Activated naive CD8-positive, alpha-beta T cell (primary cell): ENCODE measurements at regions not wholly inside any gene's neighbourhood (a gene's known extent, or its start where the extent isn't known, plus 50 kb on each side); places are given as distances from the start of the nearest gene placed in this dataset.

Experiments
- H3K27ac Mint-ChIP-seq: one replicate; pipeline ENCODE4 v1.8.0; 2021; ENCODE audit warnings: mixed read lengths
- H3K27me3 Mint-ChIP-seq: one replicate; pipeline ENCODE4 v1.8.0; 2021; ENCODE audit warnings: mixed read lengths
- H3K36me3 Mint-ChIP-seq: one replicate; pipeline ENCODE4 v1.8.0; 2021; ENCODE audit warnings: mixed read lengths
- H3K4me1 Mint-ChIP-seq: one replicate; pipeline ENCODE4 v1.8.0; 2021; ENCODE audit warnings: low read depth, mixed read lengths
- H3K4me3 Mint-ChIP-seq: one replicate; pipeline ENCODE4 v1.8.0; 2021; ENCODE audit warnings: mild to moderate bottlenecking, mixed read lengths
- H3K9me3 Mint-ChIP-seq: one replicate; pipeline ENCODE4 v1.8.0; 2021; ENCODE audit warnings: low read depth, mixed read lengths

DNA sequence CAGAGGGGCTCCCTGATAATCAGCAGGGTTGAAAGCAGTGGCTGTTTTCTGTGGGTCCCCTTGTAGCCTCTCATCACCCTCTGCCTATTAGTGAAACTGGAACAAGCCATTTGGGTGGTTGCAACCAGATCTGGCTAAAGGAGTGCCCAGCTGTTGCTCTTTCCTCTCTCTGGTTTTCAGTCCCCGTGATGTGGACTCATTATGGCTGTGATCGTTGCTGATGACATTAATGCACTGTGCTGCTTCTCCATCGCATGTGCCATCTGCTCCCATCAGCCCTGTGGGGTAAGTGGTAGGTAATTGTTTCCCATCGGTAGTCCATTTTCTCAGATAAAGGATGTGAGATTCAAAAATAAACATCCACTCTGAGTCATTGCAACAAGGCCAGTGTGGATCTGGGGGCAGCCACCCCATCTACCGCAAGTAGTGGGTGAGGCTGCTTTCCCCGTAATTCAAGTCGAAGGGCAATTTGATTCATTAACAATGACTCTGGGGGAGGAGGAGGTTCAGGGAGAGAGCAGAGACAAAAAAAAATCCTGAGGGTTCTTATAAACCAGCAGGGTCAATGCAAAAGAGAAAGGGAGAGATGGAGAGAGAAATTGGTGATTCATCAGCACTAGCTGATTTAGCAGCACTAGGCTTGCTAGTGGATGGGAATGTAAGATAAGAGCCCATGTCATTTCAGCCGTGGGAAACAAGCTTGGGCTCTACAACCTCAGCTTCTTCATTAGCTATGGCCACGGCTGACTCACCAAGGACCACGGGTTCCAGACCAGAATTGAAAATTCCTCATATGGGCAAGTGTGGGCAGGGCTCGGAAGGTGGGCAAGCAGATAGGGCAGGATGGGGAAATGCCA, 357.8 kb downstream of the MID1IP1 start:
- no peak overlapping the region for H3K27ac Mint-ChIP-seq
- H3K4me3 Mint-ChIP-seq, result no peak overlapping the region
- H3K36me3 Mint-ChIP-seq, result no peaks in the 10 kb centered on the region
- H3K4me1 Mint-ChIP-seq, result peaks cover 21% of the 10 kb centered on the region
- H3K9me3 Mint-ChIP-seq, result no peaks in the 10 kb centered on the region
- H3K27me3 Mint-ChIP-seq, result no peaks in the 10 kb centered on the region

- H3K9me3 Mint-ChIP-seq, result no peaks in the 10 kb centered on the region
- H3K27me3 Mint-ChIP-seq, result no peaks in the 10 kb centered on the region
- H3K4me1 Mint-ChIP-seq, result peaks cover 21% of the 10 kb centered on the region
- H3K4me3 Mint-ChIP-seq, result no peak overlapping the region
- H3K36me3 Mint-ChIP-seq, result no peaks in the 10 kb centered on the region
- no peak overlapping the region for H3K27ac Mint-ChIP-seq
Observed at GRCh38 chrX:39159921-39160507, 358.8 kb downstream of the MID1IP1 start.

GRCh38 chrX:39161611-39162255, 360.5 kb downstream of the MID1IP1 start:
- H3K27ac Mint-ChIP-seq, result peak overlapping the region; percentile 46
- no peaks in the 10 kb centered on the region for H3K27me3 Mint-ChIP-seq
- peaks cover 21% of the 10 kb centered on the region for H3K4me1 Mint-ChIP-seq

GRCh38 chrX:39162322-39162735, 361.1 kb downstream of the MID1IP1 start:
- no peaks in the 10 kb centered on the region for H3K36me3 Mint-ChIP-seq
- H3K9me3 Mint-ChIP-seq, result no peaks in the 10 kb centered on the region
- H3K4me1 Mint-ChIP-seq, result peaks cover 21% of the 10 kb centered on the region
- H3K4me3 Mint-ChIP-seq, result peak overlapping the region; percentile 79
- H3K27me3 Mint-ChIP-seq, result no peaks in the 10 kb centered on the region
- H3K27ac Mint-ChIP-seq, result peak overlapping the region; percentile 77

More at GRCh38 chrX:39161611-39162255, 360.5 kb downstream of the MID1IP1 start:
- Mint-ChIP-seq H3K36me3 (no peaks in the 10 kb centered on the region), H3K4me3 (peak overlapping the region; percentile 46), H3K9me3 (no peaks in the 10 kb centered on the region)

DNA sequence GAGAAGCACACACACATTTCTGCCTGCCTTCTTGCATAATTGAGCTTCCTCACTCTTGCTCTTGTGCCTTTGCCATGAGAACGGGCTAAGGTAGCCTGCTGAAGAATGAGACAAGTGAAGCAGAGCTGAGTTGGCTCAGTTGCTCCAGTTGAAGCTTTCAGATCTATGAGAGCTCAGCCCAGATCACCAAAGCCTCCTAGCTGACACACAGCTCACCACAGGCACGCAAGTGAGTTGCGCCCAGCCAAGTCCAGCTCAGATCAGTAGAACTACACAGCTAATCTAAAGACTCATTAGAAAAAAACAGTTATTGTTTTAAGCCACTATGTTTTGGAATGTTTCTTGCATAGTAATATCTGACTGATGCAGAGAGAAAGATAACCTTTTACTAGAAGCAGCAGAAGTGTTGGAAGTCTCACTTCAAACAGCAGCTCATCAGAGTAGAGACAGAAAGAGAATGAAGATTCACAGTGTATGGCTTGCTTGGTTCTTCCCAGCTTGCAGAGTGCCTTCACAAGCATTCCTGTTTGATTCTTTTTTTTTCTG, 362.4 kb downstream of the MID1IP1 start:
- H3K4me3 Mint-ChIP-seq, result no peak overlapping the region
- H3K9me3 Mint-ChIP-seq, result no peaks in the 10 kb centered on the region
- H3K27ac Mint-ChIP-seq, result no peak overlapping the region
- H3K36me3 Mint-ChIP-seq, result no peaks in the 10 kb centered on the region
- H3K27me3 Mint-ChIP-seq, result no peaks in the 10 kb centered on the region
- peaks cover 26% of the 10 kb centered on the region for H3K4me1 Mint-ChIP-seq

GRCh38 chrX:39164212-39164611, 363.0 kb downstream of the MID1IP1 start:
- Mint-ChIP-seq H3K27ac (no peak overlapping the region), H3K27me3 (no peaks in the 10 kb centered on the region)

DNA sequence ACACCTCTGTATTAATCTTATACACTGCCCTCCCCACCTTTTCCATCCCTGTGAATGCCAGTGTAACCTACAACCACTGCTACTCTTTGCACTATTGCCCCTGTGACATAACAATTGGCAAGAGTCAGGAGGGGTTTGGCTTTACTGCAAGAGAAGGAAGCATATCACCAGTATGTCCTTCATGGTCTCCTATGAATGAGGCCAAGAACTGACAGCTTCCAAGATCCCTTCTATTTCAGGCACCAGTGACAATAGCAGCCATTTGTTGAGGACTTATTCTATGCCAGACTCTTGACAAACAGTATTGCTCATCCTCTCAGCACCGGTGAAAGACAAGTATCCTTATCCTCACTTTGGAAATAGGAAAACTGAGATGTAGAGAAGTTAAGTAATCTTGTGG, 363.9 kb downstream of the MID1IP1 start:
- Mint-ChIP-seq H3K9me3 (no peaks in the 10 kb centered on the region), H3K27ac (no peak overlapping the region), H3K27me3 (no peaks in the 10 kb centered on the region), H3K36me3 (no peaks in the 10 kb centered on the region), H3K4me1 (peaks cover 20% of the 10 kb centered on the region), H3K4me3 (no peak overlapping the region)

More at GRCh38 chrX:39164212-39164611, 363.0 kb downstream of the MID1IP1 start:
- Mint-ChIP-seq H3K4me1 (peaks cover 24% of the 10 kb centered on the region), H3K36me3 (no peaks in the 10 kb centered on the region), H3K9me3 (no peaks in the 10 kb centered on the region), H3K4me3 (no peak overlapping the region)

DNA sequence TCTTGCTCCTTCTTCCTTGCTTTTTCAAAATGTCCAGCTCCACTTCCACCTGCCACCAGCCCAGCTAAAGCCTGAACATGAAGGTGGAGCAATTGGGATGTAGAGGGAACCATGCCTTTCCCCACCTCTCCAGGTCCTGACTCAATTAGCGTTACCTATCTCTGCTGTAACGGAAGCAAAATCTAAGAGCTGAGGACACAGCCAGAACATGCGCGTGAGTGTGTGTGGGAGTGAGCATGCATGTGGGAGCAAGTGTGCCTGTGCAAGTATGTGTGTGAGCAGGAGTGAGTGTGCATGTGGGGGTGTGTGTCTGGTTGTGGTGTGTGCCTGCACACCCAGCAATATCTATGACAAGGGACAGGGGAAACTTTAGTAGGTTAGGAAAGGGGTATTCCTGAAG, 364.5 kb downstream of the MID1IP1 start:
- peaks cover 19% of the 10 kb centered on the region for H3K4me1 Mint-ChIP-seq
- H3K27ac Mint-ChIP-seq, result no peak overlapping the region
- H3K4me3 Mint-ChIP-seq, result no peak overlapping the region
- H3K27me3 Mint-ChIP-seq, result no peaks in the 10 kb centered on the region
- H3K9me3 Mint-ChIP-seq, result no peaks in the 10 kb centered on the region
- no peaks in the 10 kb centered on the region for H3K36me3 Mint-ChIP-seq

DNA sequence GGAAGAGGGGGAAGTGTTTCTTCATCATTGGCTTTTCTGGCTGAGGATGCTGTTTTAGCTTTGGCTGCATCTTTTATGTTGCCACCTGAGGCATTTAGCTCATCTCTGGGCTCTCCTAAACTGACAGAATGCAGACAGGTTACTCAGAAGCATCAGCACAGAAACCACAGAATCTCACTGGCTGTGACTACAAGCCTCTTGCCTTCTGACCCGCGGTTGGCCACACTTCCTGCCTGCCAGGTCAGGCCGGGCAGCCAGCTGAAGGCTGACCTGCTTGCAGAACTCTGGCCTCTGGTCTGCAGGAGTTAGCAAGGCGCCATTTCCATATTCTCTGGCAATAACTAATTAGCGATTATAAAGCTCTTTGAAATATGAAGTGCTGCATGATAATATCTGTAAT, 366.5 kb downstream of the MID1IP1 start:
- Mint-ChIP-seq H3K27me3 (no peaks in the 10 kb centered on the region), H3K36me3 (no peaks in the 10 kb centered on the region), H3K9me3 (no peaks in the 10 kb centered on the region), H3K4me3 (no peak overlapping the region), H3K27ac (no peak overlapping the region), H3K4me1 (peaks cover 12% of the 10 kb centered on the region)

- no peak overlapping the region for H3K4me3 Mint-ChIP-seq
- peaks cover 6% of the 10 kb centered on the region for H3K4me1 Mint-ChIP-seq
- no peaks in the 10 kb centered on the region for H3K27me3 Mint-ChIP-seq
- no peaks in the 10 kb centered on the region for H3K9me3 Mint-ChIP-seq
- H3K27ac Mint-ChIP-seq, result no peak overlapping the region
- H3K36me3 Mint-ChIP-seq, result no peaks in the 10 kb centered on the region
Observed at GRCh38 chrX:39168609-39169008, 367.4 kb downstream of the MID1IP1 start.

DNA sequence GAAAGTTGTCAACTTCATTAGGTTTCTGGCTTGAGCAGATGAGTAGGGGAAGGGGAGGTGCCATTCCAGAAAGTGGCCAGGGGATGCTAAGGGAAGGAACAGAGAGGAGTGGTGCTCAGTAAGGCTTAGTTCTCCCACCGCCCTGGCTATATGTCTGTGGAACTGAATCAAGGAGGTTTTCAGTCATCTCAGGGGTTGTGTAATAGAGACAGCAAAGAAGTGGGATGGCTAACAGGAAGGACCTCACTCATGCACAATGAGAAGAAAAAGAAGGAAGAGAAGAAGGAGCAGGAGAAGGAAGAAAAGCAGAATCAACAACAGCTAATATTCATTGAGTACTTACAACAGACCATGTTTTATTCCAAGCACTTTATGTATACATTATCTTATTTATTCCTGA, 368.7 kb downstream of the MID1IP1 start:
- Mint-ChIP-seq H3K36me3 (no peaks in the 10 kb centered on the region), H3K4me1 (peaks cover 19% of the 10 kb centered on the region), H3K9me3 (no peaks in the 10 kb centered on the region), H3K27me3 (no peaks in the 10 kb centered on the region), H3K4me3 (no peak overlapping the region), H3K27ac (no peak overlapping the region)

- Mint-ChIP-seq H3K36me3 (no peaks in the 10 kb centered on the region), H3K4me3 (no peak overlapping the region), H3K4me1 (peaks cover 22% of the 10 kb centered on the region)
Observed at GRCh38 chrX:39170464-39170863, 369.2 kb downstream of the MID1IP1 start.

DNA sequence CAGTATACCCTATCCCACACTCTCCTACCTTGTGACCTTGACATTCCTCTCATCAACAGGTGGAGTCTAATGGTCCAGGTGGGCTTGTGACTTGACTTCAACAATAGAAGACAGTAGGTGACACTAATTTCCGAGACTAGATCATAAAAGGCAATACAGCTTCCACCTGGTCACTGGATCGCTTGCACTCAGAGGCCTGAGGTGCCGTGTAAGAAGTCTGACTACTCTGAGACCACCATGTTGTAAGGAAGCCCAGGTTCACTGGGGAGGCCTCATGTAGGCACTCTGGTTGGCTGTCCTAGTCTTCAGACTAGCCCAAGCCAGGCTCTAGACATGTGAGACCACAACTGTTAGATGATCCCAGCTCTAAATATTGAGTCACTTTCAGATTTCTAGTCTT, 370.4 kb downstream of the MID1IP1 start:
- no peaks in the 10 kb centered on the region for H3K36me3 Mint-ChIP-seq

More at GRCh38 chrX:39170464-39170863, 369.2 kb downstream of the MID1IP1 start:
- Mint-ChIP-seq H3K9me3 (no peaks in the 10 kb centered on the region), H3K27ac (no peak overlapping the region), H3K27me3 (no peaks in the 10 kb centered on the region)

DNA sequence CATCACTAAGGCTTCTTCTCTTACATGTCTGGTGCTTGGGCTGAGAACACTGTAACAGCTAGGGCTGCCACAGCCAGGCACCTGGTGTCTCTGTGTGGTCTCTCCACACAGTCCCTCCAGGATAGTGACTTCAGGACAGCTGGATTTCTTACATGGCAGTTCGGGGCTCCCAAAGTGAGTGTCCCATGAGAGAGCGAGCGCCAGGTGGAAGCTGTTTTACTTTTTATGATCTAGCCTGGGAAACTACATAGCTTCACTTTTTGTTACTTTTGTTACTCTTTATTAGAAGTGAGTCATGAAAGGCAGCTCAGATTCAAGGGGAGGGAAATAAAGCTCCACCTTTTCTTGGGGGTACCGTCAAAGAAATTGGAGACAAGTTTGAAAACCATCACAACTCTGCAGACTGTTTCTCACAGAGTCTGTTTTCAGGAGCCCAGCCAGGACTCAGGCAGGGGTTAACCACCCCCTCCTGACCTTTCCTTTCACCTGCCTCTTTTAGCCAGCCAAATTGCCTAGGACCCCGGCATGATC, 373.0 kb downstream of the MID1IP1 start:
- H3K27ac Mint-ChIP-seq, result peak overlapping the region; percentile 89
- peak overlapping the region; percentile 72 for H3K4me3 Mint-ChIP-seq
- peaks cover 27% of the 10 kb centered on the region for H3K4me1 Mint-ChIP-seq
- H3K27me3 Mint-ChIP-seq, result no peaks in the 10 kb centered on the region
- H3K9me3 Mint-ChIP-seq, result no peaks in the 10 kb centered on the region
- H3K36me3 Mint-ChIP-seq, result no peaks in the 10 kb centered on the region

More for the DNA sequence above, 370.4 kb downstream of the MID1IP1 start:
- Mint-ChIP-seq H3K27me3 (no peaks in the 10 kb centered on the region), H3K9me3 (no peaks in the 10 kb centered on the region), H3K27ac (no peak overlapping the region), H3K4me1 (peaks cover 30% of the 10 kb centered on the region), H3K4me3 (no peak overlapping the region)
